ENCODE measurements at regions not wholly inside any gene's neighbourhood (a gene's known extent, or its start where the extent isn't known, plus 50 kb on each side); places are given as distances from the start of the nearest gene placed in this dataset.

DNA sequence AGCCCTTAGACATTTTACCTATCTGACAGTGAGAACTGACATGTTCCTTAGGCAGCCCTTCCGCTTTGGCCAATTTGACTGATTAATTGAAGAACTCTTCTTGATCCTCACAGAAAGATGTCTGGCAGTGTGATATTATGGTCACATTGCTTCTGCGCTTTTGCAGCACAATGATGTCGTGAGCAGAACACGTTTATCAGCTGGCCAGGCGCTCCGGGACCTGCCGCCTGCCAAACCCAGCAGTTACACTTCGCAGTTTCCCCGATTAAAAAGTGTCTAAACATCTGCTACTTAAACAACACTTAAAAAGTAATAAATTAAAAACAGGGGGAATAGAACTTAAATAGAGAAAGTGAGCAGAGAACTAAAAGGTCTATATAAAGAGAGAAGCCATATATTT is 103.5 kb upstream of the ETS2 start:
- TF ChIP-seq HDAC8 (tag; IDR thresholded peaks at IDR 0.05) (no peak), RB1 (IDR thresholded peaks at IDR 0.05; ENCODE audit: low read depth) (no peak), GTF2F1 (IDR thresholded peaks at IDR 0.05; ENCODE audit: low read depth, low read length) (no peak), MTA2 (IDR thresholded peaks at IDR 0.05; ENCODE audit: low read depth) (no peak), POLR3G (IDR thresholded peaks at IDR 0.05; ENCODE audit: extremely low read depth, insufficient read length, insufficient replicate concordance) (no peak), ZNF280B (CRISPR knock-in tag; IDR thresholded peaks at IDR 0.05) (no peak)
